Vagina (tissue), 2 donors: ENCODE measurements at regions not wholly inside any gene's neighbourhood (a gene's known extent, or its start where the extent isn't known, plus 50 kb on each side); places are given as distances from the start of the nearest gene placed in this dataset.
"Not testable (repeated sequence)": the region's sequence is repeated elsewhere in the genome, so short reads cannot be mapped to it uniquely, and the experiment has no call there.

Experiments used
- POLR2A ChIP-seq, 2 donors: fragments of 450-650 bp; IDR thresholded peaks; one replicate each; pipeline ENCODE4 v1.6.1; 2017; ENCODE audit warnings: antibody characterized with exemption in 2 of 2, mild to moderate bottlenecking in 2 of 2, moderate library complexity in 2 of 2
- POLR2AphosphoS5 ChIP-seq, 2 donors: sonication (generic); formaldehyde crosslinking; IDR thresholded peaks; one replicate each; pipeline ENCODE4 v1.9.0; 2017; ENCODE audit warnings: antibody characterized with exemption in 2 of 2, mild to moderate bottlenecking in 2 of 2, low read depth in 1 of 2; ENCODE audit not compliant: insufficient read depth in 1 of 2
- TF ChIP-seq, protein P1 (sequence below), 3 experiments: fragments of 450-650 bp in 2 of 3; fragments of 200-600 bp in 1 of 3; sonication (generic) in 1 of 3; IDR thresholded peaks; one replicate each; pipeline ENCODE4 v1.5.1; 2017 to 2019; ENCODE audit warnings: antibody characterized with exemption in 3 of 3, mild to moderate bottlenecking in 2 of 3, moderate library complexity in 2 of 3

DNA sequence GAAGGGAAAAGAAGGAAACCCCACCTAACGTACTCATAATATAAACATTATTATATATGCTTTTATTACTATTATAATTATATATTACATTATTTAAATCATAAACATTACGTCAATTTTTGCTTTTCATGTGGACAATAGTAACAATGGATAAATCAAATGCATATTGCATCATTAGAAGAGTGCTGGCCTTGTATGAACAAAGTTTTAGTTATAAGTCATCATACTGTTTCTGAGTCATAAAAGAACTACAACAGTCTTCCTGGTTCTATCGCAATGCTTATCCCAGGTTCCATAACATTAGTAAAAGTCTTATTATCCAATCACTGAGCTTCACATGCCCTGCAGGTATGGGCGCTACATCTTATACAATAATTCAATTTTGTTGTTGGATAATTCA lies 154.8 kb downstream of the SPATA31A6 start:
- not testable (repeated sequence) for TF ChIP-seq POLR2A (IDR thresholded peaks at IDR 0.05); POLR2AphosphoS5 (IDR thresholded peaks at IDR 0.05; ENCODE audit: insufficient read depth in 1 of 2, low read depth in 1 of 2)
- TF ChIP-seq, protein P1, sequence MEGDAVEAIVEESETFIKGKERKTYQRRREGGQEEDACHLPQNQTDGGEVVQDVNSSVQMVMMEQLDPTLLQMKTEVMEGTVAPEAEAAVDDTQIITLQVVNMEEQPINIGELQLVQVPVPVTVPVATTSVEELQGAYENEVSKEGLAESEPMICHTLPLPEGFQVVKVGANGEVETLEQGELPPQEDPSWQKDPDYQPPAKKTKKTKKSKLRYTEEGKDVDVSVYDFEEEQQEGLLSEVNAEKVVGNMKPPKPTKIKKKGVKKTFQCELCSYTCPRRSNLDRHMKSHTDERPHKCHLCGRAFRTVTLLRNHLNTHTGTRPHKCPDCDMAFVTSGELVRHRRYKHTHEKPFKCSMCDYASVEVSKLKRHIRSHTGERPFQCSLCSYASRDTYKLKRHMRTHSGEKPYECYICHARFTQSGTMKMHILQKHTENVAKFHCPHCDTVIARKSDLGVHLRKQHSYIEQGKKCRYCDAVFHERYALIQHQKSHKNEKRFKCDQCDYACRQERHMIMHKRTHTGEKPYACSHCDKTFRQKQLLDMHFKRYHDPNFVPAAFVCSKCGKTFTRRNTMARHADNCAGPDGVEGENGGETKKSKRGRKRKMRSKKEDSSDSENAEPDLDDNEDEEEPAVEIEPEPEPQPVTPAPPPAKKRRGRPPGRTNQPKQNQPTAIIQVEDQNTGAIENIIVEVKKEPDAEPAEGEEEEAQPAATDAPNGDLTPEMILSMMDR (IDR thresholded peaks at IDR 0.05) = not testable (repeated sequence)
